ENCODE measurements at regions not wholly inside any gene's neighbourhood (a gene's known extent, or its start where the extent isn't known, plus 50 kb on each side); places are given as distances from the start of the nearest gene placed in this dataset.

GRCh38 chr9:87437966-87438365, 59.7 kb upstream of the DAPK1 start:
- no peak for TF ChIP-seq NRF1 (IDR thresholded peaks at IDR 0.05; ENCODE audit: low read depth, low read length)
- TF ChIP-seq POLR2A (IDR thresholded peaks at IDR 0.05; ENCODE audit: control extremely low read depth in 1 of 2, low read depth in 2 of 2, low read length in 2 of 2) = no peak
- no peak for TF ChIP-seq TAF1 (IDR thresholded peaks at IDR 0.05; ENCODE audit: low read depth, low read length)
- TF ChIP-seq CTCF (IDR thresholded peaks at IDR 0.05; ENCODE audit: control extremely low read depth in 1 of 3, insufficient read depth in 1 of 3, low read depth in 1 of 3, low read length in 3 of 3) = no peak
- no peak for TF ChIP-seq KDM5A (IDR thresholded peaks at IDR 0.05; ENCODE audit: low read length)
- TF ChIP-seq CHD1 (IDR thresholded peaks at IDR 0.05; ENCODE audit: low read depth, low read length) = no peak
- TF ChIP-seq POLR2AphosphoS5 (IDR thresholded peaks at IDR 0.05; ENCODE audit: low read depth, low read length) = no peak
- no peak for TF ChIP-seq RFX5 (IDR thresholded peaks at IDR 0.05; ENCODE audit: borderline replicate concordance, low read depth, low read length)
- TF ChIP-seq RXRA (IDR thresholded peaks at IDR 0.05; ENCODE audit: insufficient read depth, low read depth, low read length) = no peak
- TF ChIP-seq PHF8 (conservative IDR thresholded peaks at IDR 0.05; ENCODE audit: low read depth, low read length) = no peak
- TF ChIP-seq JUND (IDR thresholded peaks at IDR 0.05; ENCODE audit: low read length) = no peak
- TF ChIP-seq EZH2 (IDR thresholded peaks at IDR 0.05; ENCODE audit: low read depth, low read length, severe bottlenecking) = no peak
- no peak for TF ChIP-seq ATF3 (IDR thresholded peaks at IDR 0.05; ENCODE audit: insufficient read depth, low read depth, low read length)
- no peak for TF ChIP-seq CBX8 (IDR thresholded peaks at IDR 0.05; ENCODE audit: borderline replicate concordance, low read depth, low read length)
